HG03469 (cell line): ENCODE measurements at regions not wholly inside any gene's neighbourhood (a gene's known extent, or its start where the extent isn't known, plus 50 kb on each side); places are given as distances from the start of the nearest gene placed in this dataset.

Source experiments
- ATAC-seq: cut with Tn5 transposase; IDR thresholded peaks from one replicate; pipeline ENCODE4 v1.9.1; 2021; ENCODE audit warnings: mild to moderate bottlenecking, moderate library complexity, moderate number of reproducible peaks; ENCODE audit not compliant: unreplicated experiment

GRCh38 chr12:92582893-92583292 lies 119.9 kb upstream of the PLEKHG7 start:
- ATAC-seq: no peak

GRCh38 chr12:92582475-92582874 lies 120.3 kb upstream of the PLEKHG7 start:
- no peak for ATAC-seq

GRCh38 chr12:92581604-92582003 lies 121.2 kb upstream of the PLEKHG7 start:
- ATAC-seq: no peak

GRCh38 chr12:92574911-92575570 lies 127.7 kb upstream of the PLEKHG7 start:
- no peak for ATAC-seq

- no peak for ATAC-seq
Observed at GRCh38 chr12:92574051-92574783, 128.6 kb upstream of the PLEKHG7 start.

- ATAC-seq: no peak
Observed at GRCh38 chr12:92573104-92573503, 129.7 kb upstream of the PLEKHG7 start.

GRCh38 chr12:92571844-92572543 lies 130.8 kb upstream of the PLEKHG7 start:
- ATAC-seq: no peak

- no peak for ATAC-seq
Observed at GRCh38 chr12:92571169-92571568, 131.6 kb upstream of the PLEKHG7 start.

- peak; percentile 86 for ATAC-seq
Observed at GRCh38 chr12:92570056-92570753, 132.6 kb upstream of the PLEKHG7 start.

- no peak for ATAC-seq
Observed at GRCh38 chr12:92568691-92569090, 134.1 kb upstream of the PLEKHG7 start.

- ATAC-seq: no peak
Observed at GRCh38 chr12:92566448-92567019, 136.3 kb upstream of the PLEKHG7 start.

GRCh38 chr12:92563819-92564218 lies 139.0 kb upstream of the PLEKHG7 start:
- ATAC-seq: no peak

- no peak for ATAC-seq
Observed at GRCh38 chr12:92562063-92562734, 140.6 kb upstream of the PLEKHG7 start.

GRCh38 chr12:92561543-92561899 lies 141.3 kb upstream of the PLEKHG7 start:
- no peak for ATAC-seq

GRCh38 chr12:92560713-92561542 lies 141.9 kb upstream of the PLEKHG7 start:
- ATAC-seq: no peak

GRCh38 chr12:92558806-92559205 lies 144.0 kb upstream of the PLEKHG7 start:
- ATAC-seq: no peak

- ATAC-seq: no peak
Observed at GRCh38 chr12:92558215-92558773, 144.5 kb upstream of the PLEKHG7 start.

- no peak for ATAC-seq
Observed at GRCh38 chr12:92557422-92557724, 145.4 kb upstream of the PLEKHG7 start.

GRCh38 chr12:92556637-92557421 lies 146.0 kb upstream of the PLEKHG7 start:
- no peak for ATAC-seq
